Stomach (tissue), 8 donors: ENCODE measurements at regions not wholly inside any gene's neighbourhood (a gene's known extent, or its start where the extent isn't known, plus 50 kb on each side); places are given as distances from the start of the nearest gene placed in this dataset.

Source experiments
- DNase-seq, 2 donors: peaks; one replicate each; pipeline versions ENCODE4 v3.0.0 to v3.0.0-alpha.2; 2013 to 2019
- H3K27ac ChIP-seq, 5 donors: fragments of 200-600 bp in 4 of 5; sonication (generic) in 4 of 5; one replicate each; pipeline ENCODE4 v1.5.1; 2013 to 2019; ENCODE audit warnings: mild to moderate bottlenecking in 1 of 5, moderate library complexity in 1 of 5
- H3K27me3 ChIP-seq, 3 donors: fragments of 200-600 bp; sonication (generic); one replicate each; pipeline ENCODE4 v1.5.1; 2017 to 2019; ENCODE audit warnings: mixed run types in 1 of 3
- H3K36me3 ChIP-seq, 4 donors: fragments of 200-600 bp; sonication (generic); 1 replicate in 3 of 4; 2 replicates in 1 of 4; pipeline ENCODE4 v1.5.1; 2016 to 2019
- H3K4me1 ChIP-seq, 4 donors: fragments of 200-600 bp; sonication (generic); one replicate each; pipeline ENCODE4 v1.5.1; 2016 to 2019
- H3K4me3 ChIP-seq, 4 donors: fragments of 200-600 bp; sonication (generic) in 3 of 4; one replicate each; pipeline ENCODE4 v1.5.1; 2016 to 2019; ENCODE audit warnings: mild to moderate bottlenecking in 1 of 4
- H3K9me3 ChIP-seq, 4 donors: fragments of 200-600 bp; sonication (generic); one replicate each; pipeline ENCODE4 v1.5.1; 2016 to 2019
- EP300 ChIP-seq: sonication (generic); formaldehyde crosslinking; IDR thresholded peaks from one replicate; pipeline ENCODE4 v1.6.1; 2017; ENCODE audit warnings: antibody characterized with exemption
- POLR2A ChIP-seq, 4 donors: fragments of 450-650 bp; IDR thresholded peaks; one replicate each; pipeline ENCODE4 v1.6.1; 2016; ENCODE audit warnings: antibody characterized with exemption in 4 of 4, control low read depth in 2 of 4, mild to moderate bottlenecking in 1 of 4, moderate library complexity in 1 of 4
- POLR2AphosphoS5 ChIP-seq, 3 donors: sonication (generic); formaldehyde crosslinking; IDR thresholded peaks; one replicate each; pipeline ENCODE4 v1.6.1; 2016; ENCODE audit warnings: antibody characterized with exemption in 3 of 3
- WGBS, 5 donors: extraction: QIAGEN DNeasy Blood & Tissue Kit in 3 of 5; methylation state at CpG; one replicate each; pipeline versions ENCODE4 v1.1.5 to v1.1.7; 2013 to 2018; 5-methylcytosine and 5-hydroxymethylcytosine counted together
- intact Hi-C: fragments of 100-400 bp; cut with DNase I; formaldehyde crosslinking; loops from one replicate; pipeline ENCODE4 v1.15.1; 2023; ENCODE audit warnings: low total_unique reads
- TF ChIP-seq, protein P1 (sequence below), 7 experiments: fragments of 450-650 bp in 4 of 7; fragments of 200-600 bp in 3 of 7; sonication (generic) in 3 of 7; IDR thresholded peaks; one replicate each; pipeline ENCODE4 v1.5.1; 2016 to 2019; ENCODE audit warnings: antibody characterized with exemption in 7 of 7, control low read depth in 2 of 7, mild to moderate bottlenecking in 1 of 7
- donor health status: healthy with polysubstance abuse.
- donor health status: Bipolar disorder and iron deficiency.
- donor health status: healthy.

GRCh38 chr5:159533197-159533596 lies 202.9 kb upstream of the IL12B start:
- intact Hi-C loops: no loop called here
- Histone ChIP-seq H3K4me1 (no peaks in the 10 kb centered on the region), H3K36me3 (no peaks in the 10 kb centered on the region), H3K27me3 (no peaks in the 10 kb centered on the region), H3K4me3 (no peak overlapping the region), H3K9me3 (peaks cover 0 to 11% (median 3%) of the 10 kb centered on the region in 4 donors), H3K27ac (no peak overlapping the region)
- no peak for TF ChIP-seq EP300
- TF ChIP-seq, protein P1, sequence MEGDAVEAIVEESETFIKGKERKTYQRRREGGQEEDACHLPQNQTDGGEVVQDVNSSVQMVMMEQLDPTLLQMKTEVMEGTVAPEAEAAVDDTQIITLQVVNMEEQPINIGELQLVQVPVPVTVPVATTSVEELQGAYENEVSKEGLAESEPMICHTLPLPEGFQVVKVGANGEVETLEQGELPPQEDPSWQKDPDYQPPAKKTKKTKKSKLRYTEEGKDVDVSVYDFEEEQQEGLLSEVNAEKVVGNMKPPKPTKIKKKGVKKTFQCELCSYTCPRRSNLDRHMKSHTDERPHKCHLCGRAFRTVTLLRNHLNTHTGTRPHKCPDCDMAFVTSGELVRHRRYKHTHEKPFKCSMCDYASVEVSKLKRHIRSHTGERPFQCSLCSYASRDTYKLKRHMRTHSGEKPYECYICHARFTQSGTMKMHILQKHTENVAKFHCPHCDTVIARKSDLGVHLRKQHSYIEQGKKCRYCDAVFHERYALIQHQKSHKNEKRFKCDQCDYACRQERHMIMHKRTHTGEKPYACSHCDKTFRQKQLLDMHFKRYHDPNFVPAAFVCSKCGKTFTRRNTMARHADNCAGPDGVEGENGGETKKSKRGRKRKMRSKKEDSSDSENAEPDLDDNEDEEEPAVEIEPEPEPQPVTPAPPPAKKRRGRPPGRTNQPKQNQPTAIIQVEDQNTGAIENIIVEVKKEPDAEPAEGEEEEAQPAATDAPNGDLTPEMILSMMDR (IDR thresholded peaks at IDR 0.05): no peak
- no peak for TF ChIP-seq POLR2A (IDR thresholded peaks at IDR 0.05)
- TF ChIP-seq POLR2AphosphoS5 (IDR thresholded peaks at IDR 0.05): no peak
- no peak for DNase-seq
- 54 to 64% (median 61%) methylated on average over 6 of the region's 6 CpGs for WGBS, 5 donors

DNA sequence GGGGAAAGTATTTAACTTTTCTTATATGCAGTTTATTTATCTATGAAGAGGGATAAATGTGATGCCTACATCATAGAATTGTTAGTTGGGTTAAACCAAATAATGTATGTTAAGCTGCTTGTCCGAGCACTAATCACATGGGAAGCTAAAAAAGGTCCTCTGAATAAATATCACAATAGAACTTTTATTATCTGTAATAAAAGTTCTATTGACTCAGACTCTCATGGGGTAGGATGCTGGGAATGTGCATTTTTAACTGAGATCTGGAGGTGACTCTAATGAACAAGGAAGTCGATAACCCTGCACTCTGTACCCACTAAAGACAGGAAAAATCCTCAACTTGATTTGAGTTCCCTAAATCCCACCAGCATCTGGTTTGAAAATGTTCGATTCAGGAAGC lies 205.9 kb upstream of the IL12B start:
- Histone ChIP-seq H3K9me3 (no peaks in the 10 kb centered on the region), H3K4me3 (no peak overlapping the region), H3K4me1 (no peaks in the 10 kb centered on the region), H3K36me3 (no peaks in the 10 kb centered on the region), H3K27me3 (no peaks in the 10 kb centered on the region), H3K27ac (no peak overlapping the region)
- 81 to 94% (median 86%) methylated on average over 3 of the region's 3 CpGs for WGBS, 5 donors
- no peak for DNase-seq
- intact Hi-C loops: no loop called here
- TF ChIP-seq, protein P1 (IDR thresholded peaks at IDR 0.05): no peak
- no peak for TF ChIP-seq POLR2AphosphoS5 (IDR thresholded peaks at IDR 0.05)

DNA sequence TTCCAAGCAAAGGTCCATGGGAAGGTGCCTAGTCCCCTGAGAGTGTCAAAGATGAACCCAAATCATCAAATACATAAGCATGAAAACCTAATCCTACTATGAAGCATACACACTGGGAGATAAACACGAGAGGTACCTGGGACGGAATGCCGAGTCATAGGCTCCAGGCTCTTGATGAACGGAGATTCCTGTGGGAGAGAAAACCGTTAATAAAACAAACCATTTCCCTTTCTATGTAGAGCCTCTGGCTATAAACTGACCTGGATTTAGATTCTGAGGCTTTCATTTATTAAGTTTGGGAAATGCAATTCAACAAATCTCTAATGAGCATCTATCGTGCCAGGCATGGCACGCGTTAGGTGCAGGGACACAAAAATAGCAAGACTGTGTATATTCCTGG lies 206.4 kb upstream of the IL12B start:
- DNase-seq: no peak
- TF ChIP-seq, protein P1 (IDR thresholded peaks at IDR 0.05): no peak
- Histone ChIP-seq H3K27me3 (no peaks in the 10 kb centered on the region), H3K27ac (no peak overlapping the region), H3K4me1 (no peaks in the 10 kb centered on the region), H3K9me3 (no peaks in the 10 kb centered on the region), H3K36me3 (no peaks in the 10 kb centered on the region), H3K4me3 (no peak overlapping the region)
- 85 to 93% (median 91%) methylated on average over 8 of the region's 8 CpGs for WGBS, 5 donors
- intact Hi-C loops: no loop called here

- WGBS, 5 donors: 73 to 96% (median 87%) methylated on average over 4 of the region's 4 CpGs
- TF ChIP-seq POLR2AphosphoS5 (IDR thresholded peaks at IDR 0.05) (no peak), POLR2A (IDR thresholded peaks at IDR 0.05) (no peak), EP300 (no peak)
- TF ChIP-seq, protein P1 (IDR thresholded peaks at IDR 0.05): no peak
- Histone ChIP-seq H3K27me3 (no peaks in the 10 kb centered on the region), H3K36me3 (no peaks in the 10 kb centered on the region), H3K9me3 (no peaks in the 10 kb centered on the region), H3K4me1 (no peaks in the 10 kb centered on the region), H3K4me3 (no peak overlapping the region), H3K27ac (no peak overlapping the region)
- intact Hi-C loops: no loop called here
- DNase-seq: no peak
Observed at GRCh38 chr5:159539678-159540077, 209.4 kb upstream of the IL12B start.

DNA sequence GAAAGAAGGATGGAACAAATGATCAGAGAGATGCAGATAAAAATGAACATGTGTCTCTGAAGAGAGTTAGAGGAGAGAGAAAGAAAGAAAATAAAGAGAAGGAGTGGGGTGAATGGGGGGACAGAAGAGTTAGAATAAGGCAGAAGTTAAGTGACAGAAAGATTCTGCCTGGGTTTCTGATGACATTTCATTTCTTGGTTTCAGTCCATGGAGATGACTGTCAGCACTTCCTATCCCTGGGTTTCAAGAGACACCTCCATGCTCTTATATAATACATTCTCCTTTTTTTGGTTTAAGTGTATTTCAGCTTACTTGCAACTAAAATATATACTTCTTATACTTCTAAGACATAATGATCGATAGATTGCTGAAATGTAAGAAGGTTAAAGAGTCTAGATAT lies 213.0 kb upstream of the IL12B start:
- TF ChIP-seq EP300 (no peak), POLR2A (IDR thresholded peaks at IDR 0.05) (no peak), POLR2AphosphoS5 (IDR thresholded peaks at IDR 0.05) (no peak)
- TF ChIP-seq, protein P1 (IDR thresholded peaks at IDR 0.05): no peak
- WGBS, 5 donors: 79 to 95% (median 85%) methylated on average over 1 of the region's 1 CpG
- Histone ChIP-seq H3K4me1 (no peaks in the 10 kb centered on the region), H3K36me3 (no peaks in the 10 kb centered on the region), H3K27ac (no peak overlapping the region), H3K4me3 (no peak overlapping the region), H3K9me3 (peaks cover 0 to 13% (median 5%) of the 10 kb centered on the region in 4 donors), H3K27me3 (no peaks in the 10 kb centered on the region)
- intact Hi-C loops: no loop called here
- no peak for DNase-seq
